Ovary (tissue), 3 donors: ENCODE measurements at regions not wholly inside any gene's neighbourhood (a gene's known extent, or its start where the extent isn't known, plus 50 kb on each side); places are given as distances from the start of the nearest gene placed in this dataset.

ENCODE experiments used
- EP300 ChIP-seq: sonication (generic); formaldehyde crosslinking; IDR thresholded peaks from one replicate; pipeline ENCODE4 v1.6.1; 2017; ENCODE audit warnings: antibody characterized with exemption
- TF ChIP-seq, protein P1 (sequence below), 3 donors: fragments of 450-650 bp in 2 of 3; fragments of 200-600 bp in 1 of 3; IDR thresholded peaks; one replicate each; pipeline versions ENCODE4 v1.5.1 to v1.8.0; 2016 to 2022; ENCODE audit warnings: antibody characterized with exemption in 3 of 3, mild to moderate bottlenecking in 1 of 3
- donor health status: DM: no; HTN: no; CAD: no.

DNA sequence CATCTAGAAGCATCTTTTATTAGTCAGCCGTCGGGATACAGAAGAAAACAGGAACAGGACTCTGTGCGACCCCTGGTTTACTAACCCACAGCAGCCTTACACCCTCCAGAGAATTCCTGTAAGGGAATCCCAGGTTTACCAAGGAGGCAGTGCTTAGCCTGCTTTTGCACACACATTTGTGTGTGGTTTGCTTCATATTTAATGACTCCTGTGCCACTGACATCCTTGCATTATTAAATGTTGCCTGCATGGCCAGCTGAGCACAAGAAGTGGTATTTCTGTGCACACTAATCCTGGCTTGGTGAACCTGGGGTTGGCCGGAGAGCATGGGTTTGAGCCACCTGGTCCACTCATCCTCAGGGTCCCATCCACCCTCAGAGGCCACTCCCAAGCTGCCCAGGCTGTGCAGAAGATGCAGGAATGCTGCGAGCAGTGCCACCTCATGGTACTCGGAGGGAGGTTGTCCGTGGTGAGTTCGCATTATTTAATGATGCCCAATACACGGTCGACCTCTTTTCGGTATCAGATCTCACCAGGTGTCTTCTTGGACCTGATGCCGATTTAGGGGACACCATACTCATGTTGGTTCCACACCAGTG, 152.4 kb upstream of the RTL1 start:
- TF ChIP-seq, protein P1, sequence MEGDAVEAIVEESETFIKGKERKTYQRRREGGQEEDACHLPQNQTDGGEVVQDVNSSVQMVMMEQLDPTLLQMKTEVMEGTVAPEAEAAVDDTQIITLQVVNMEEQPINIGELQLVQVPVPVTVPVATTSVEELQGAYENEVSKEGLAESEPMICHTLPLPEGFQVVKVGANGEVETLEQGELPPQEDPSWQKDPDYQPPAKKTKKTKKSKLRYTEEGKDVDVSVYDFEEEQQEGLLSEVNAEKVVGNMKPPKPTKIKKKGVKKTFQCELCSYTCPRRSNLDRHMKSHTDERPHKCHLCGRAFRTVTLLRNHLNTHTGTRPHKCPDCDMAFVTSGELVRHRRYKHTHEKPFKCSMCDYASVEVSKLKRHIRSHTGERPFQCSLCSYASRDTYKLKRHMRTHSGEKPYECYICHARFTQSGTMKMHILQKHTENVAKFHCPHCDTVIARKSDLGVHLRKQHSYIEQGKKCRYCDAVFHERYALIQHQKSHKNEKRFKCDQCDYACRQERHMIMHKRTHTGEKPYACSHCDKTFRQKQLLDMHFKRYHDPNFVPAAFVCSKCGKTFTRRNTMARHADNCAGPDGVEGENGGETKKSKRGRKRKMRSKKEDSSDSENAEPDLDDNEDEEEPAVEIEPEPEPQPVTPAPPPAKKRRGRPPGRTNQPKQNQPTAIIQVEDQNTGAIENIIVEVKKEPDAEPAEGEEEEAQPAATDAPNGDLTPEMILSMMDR (IDR thresholded peaks at IDR 0.05), result no peak
- TF ChIP-seq EP300, result no peak
